Head of caudate nucleus (tissue), 42 donors: ENCODE measurements at regions not wholly inside any gene's neighbourhood (a gene's known extent, or its start where the extent isn't known, plus 50 kb on each side); places are given as distances from the start of the nearest gene placed in this dataset.

Experiments
- DNase-seq, 42 donors: peaks; one replicate each; pipeline versions ENCODE4 v3.0.0 to v3.0.0-alpha.2; 2020 to 2021; ENCODE audit warnings: mixed read lengths in 7 of 42
- intact Hi-C: fragments of 100-400 bp; cut with DNase I; formaldehyde crosslinking; loops from one replicate; pipeline ENCODE4 v1.15.0; 2022

- intact Hi-C loops, result no loop called here
- DNase-seq, result no peak
Observed at GRCh38 chr4:162347156-162347841, 183.5 kb upstream of the FSTL5 start.

GRCh38 chr4:162343967-162344366 is 180.2 kb upstream of the FSTL5 start:
- intact Hi-C loops, result no loop called here

GRCh38 chr4:162341533-162341932 is 177.7 kb upstream of the FSTL5 start:
- intact Hi-C loops, result no loop called here
- DNase-seq, result no peak

More at GRCh38 chr4:162343967-162344366, 180.2 kb upstream of the FSTL5 start:
- no peak for DNase-seq

GRCh38 chr4:162323919-162324318 is 160.1 kb upstream of the FSTL5 start:
- intact Hi-C loops, result no loop called here
- DNase-seq, result no peak

GRCh38 chr4:162322054-162322453 is 158.3 kb upstream of the FSTL5 start:
- intact Hi-C loops, result no loop called here

GRCh38 chr4:162285753-162286152 is 122.0 kb upstream of the FSTL5 start:
- DNase-seq, result no peak
- intact Hi-C loops, result no loop called here

More at GRCh38 chr4:162322054-162322453, 158.3 kb upstream of the FSTL5 start:
- DNase-seq, result peak in 1 of 42 donors; percentile 6

GRCh38 chr4:162282684-162283083 is 118.9 kb upstream of the FSTL5 start:
- intact Hi-C loops, result no loop called here
- DNase-seq, result no peak

GRCh38 chr4:162274354-162274753 is 110.6 kb upstream of the FSTL5 start:
- intact Hi-C loops, result no loop called here
- DNase-seq, result peak in 17 of 42 donors; percentile 7 to 42 (median 18)

- DNase-seq, result no peak
- intact Hi-C loops, result no loop called here
Observed at GRCh38 chr4:162272215-162272614, 108.4 kb upstream of the FSTL5 start.

- intact Hi-C loops, result no loop called here
- DNase-seq, result no peak
Observed at GRCh38 chr4:162268911-162269310, 105.1 kb upstream of the FSTL5 start.

GRCh38 chr4:162265802-162266201 is 102.0 kb upstream of the FSTL5 start:
- DNase-seq, result no peak
- intact Hi-C loops, result no loop called here

GRCh38 chr4:162245051-162245450 is 81.3 kb upstream of the FSTL5 start:
- no peak for DNase-seq
- intact Hi-C loops, result no loop called here

GRCh38 chr4:162241857-162242256 is 78.1 kb upstream of the FSTL5 start:
- intact Hi-C loops, result no loop called here
- DNase-seq, result no peak

- intact Hi-C loops, result no loop called here
- no peak for DNase-seq
Observed at GRCh38 chr4:162239992-162240769, 76.4 kb upstream of the FSTL5 start.

- intact Hi-C loops, result no loop called here
- DNase-seq, result no peak
Observed at GRCh38 chr4:162237676-162238075, 73.9 kb upstream of the FSTL5 start.

GRCh38 chr4:162234595-162234994 is 70.8 kb upstream of the FSTL5 start:
- intact Hi-C loops, result no loop called here
- no peak for DNase-seq

GRCh38 chr4:162232349-162232748 is 68.5 kb upstream of the FSTL5 start:
- DNase-seq, result no peak
- intact Hi-C loops, result no loop called here

GRCh38 chr4:162229670-162230069 is 65.9 kb upstream of the FSTL5 start:
- intact Hi-C loops, result no loop called here
- DNase-seq, result no peak

- no peak for DNase-seq
- intact Hi-C loops, result no loop called here
Observed at GRCh38 chr4:162221148-162221547, 57.3 kb upstream of the FSTL5 start.
